ENCODE measurements at regions not wholly inside any gene's neighbourhood (a gene's known extent, or its start where the extent isn't known, plus 50 kb on each side); places are given as distances from the start of the nearest gene placed in this dataset.

- Histone ChIP-seq H3K27me3 (ENCODE audit: control insufficient read depth, insufficient read depth, low read length, poor library complexity, severe bottlenecking) (no peaks in the 10 kb centered on the region), H3K9ac (ENCODE audit: extremely low read depth, low read length, poor library complexity, severe bottlenecking) (no peak overlapping the region)
Measured at GRCh38 chr11:100473390-100473740, 213.7 kb upstream of the ARHGAP42 start.

GRCh38 chr11:100484948-100485347 is 202.1 kb upstream of the ARHGAP42 start:
- WGBS, 2 experiments (ENCODE audit: insufficient coverage in 1 of 2, insufficient read length in 1 of 2) = 93 to 100% methylated on average over 1 of the region's 2 CpGs
- no peak for TF ChIP-seq CTCF (conservative IDR thresholded peaks at IDR 0.05)
- no peaks in the 10 kb centered on the region for H3K36me3 ChIP-seq (ENCODE audit: control insufficient read depth, insufficient read depth, low read length)
- Mint-ChIP-seq H3K27ac (no peak overlapping the region), H3K4me3 (no peak overlapping the region), H3K4me1 (peaks cover 6% of the 10 kb centered on the region), H3K36me3 (ENCODE audit: low read depth) (no peaks in the 10 kb centered on the region), H3K9me3 (peaks cover 36% of the 10 kb centered on the region), H3K27me3 (ENCODE audit: insufficient read depth) (no peaks in the 10 kb centered on the region)
- H3K9ac ChIP-seq (ENCODE audit: extremely low read depth, low read length, poor library complexity, severe bottlenecking) = no peak overlapping the region
- peaks cover 16% of the 10 kb centered on the region for H3K9me3 ChIP-seq (ENCODE audit: control insufficient read depth, low read length)
- peaks cover 2% of the 10 kb centered on the region for H3K4me1 ChIP-seq (ENCODE audit: control insufficient read depth, insufficient read depth, low read length)
- no peaks in the 10 kb centered on the region for H3K27me3 ChIP-seq (ENCODE audit: control insufficient read depth, insufficient read depth, low read length, poor library complexity, severe bottlenecking)
- H3K27ac ChIP-seq (ENCODE audit: low read depth, low read length) = no peak overlapping the region
- DNase-seq = no peak
- no peak overlapping the region for H3K4me3 ChIP-seq (ENCODE audit: low read length)

More at GRCh38 chr11:100473390-100473740, 213.7 kb upstream of the ARHGAP42 start:
- no peaks in the 10 kb centered on the region for H3K4me1 ChIP-seq (ENCODE audit: control insufficient read depth, insufficient read depth, low read length)
- no peaks in the 10 kb centered on the region for H3K36me3 ChIP-seq (ENCODE audit: control insufficient read depth, insufficient read depth, low read length)
- Mint-ChIP-seq H3K36me3 (ENCODE audit: low read depth) (no peaks in the 10 kb centered on the region), H3K4me1 (peaks cover 12% of the 10 kb centered on the region), H3K9me3 (no peaks in the 10 kb centered on the region), H3K4me3 (no peak overlapping the region), H3K27me3 (ENCODE audit: insufficient read depth) (no peaks in the 10 kb centered on the region), H3K27ac (no peak overlapping the region)
- no peak overlapping the region for H3K4me3 ChIP-seq (ENCODE audit: low read length)
- H3K9me3 ChIP-seq (ENCODE audit: control insufficient read depth, low read length) = no peaks in the 10 kb centered on the region
- no peak for DNase-seq
- WGBS, 2 experiments (ENCODE audit: insufficient coverage in 1 of 2, insufficient read length in 1 of 2) = 100% methylated on average over 1 of the region's 1 CpG; no CpG with 5 or more reads in 1 of the 2 experiments
- TF ChIP-seq CTCF (conservative IDR thresholded peaks at IDR 0.05) = no peak
- no peak overlapping the region for H3K27ac ChIP-seq (ENCODE audit: low read depth, low read length)

- no peak for TF ChIP-seq CTCF (conservative IDR thresholded peaks at IDR 0.05)
- H3K9ac ChIP-seq (ENCODE audit: extremely low read depth, low read length, poor library complexity, severe bottlenecking) = no peak overlapping the region
- Mint-ChIP-seq H3K4me1 (no peaks in the 10 kb centered on the region), H3K27ac (no peak overlapping the region), H3K36me3 (ENCODE audit: low read depth) (no peaks in the 10 kb centered on the region), H3K27me3 (ENCODE audit: insufficient read depth) (no peaks in the 10 kb centered on the region), H3K4me3 (no peak overlapping the region), H3K9me3 (peaks cover 21% of the 10 kb centered on the region)
- H3K36me3 ChIP-seq (ENCODE audit: control insufficient read depth, insufficient read depth, low read length) = no peaks in the 10 kb centered on the region
- no peaks in the 10 kb centered on the region for H3K4me1 ChIP-seq (ENCODE audit: control insufficient read depth, insufficient read depth, low read length)
- no peak for DNase-seq
- no peaks in the 10 kb centered on the region for H3K27me3 ChIP-seq (ENCODE audit: control insufficient read depth, insufficient read depth, low read length, poor library complexity, severe bottlenecking)
- no peaks in the 10 kb centered on the region for H3K9me3 ChIP-seq (ENCODE audit: control insufficient read depth, low read length)
- H3K27ac ChIP-seq (ENCODE audit: low read depth, low read length) = no peak overlapping the region
- H3K4me3 ChIP-seq (ENCODE audit: low read length) = no peak overlapping the region
- WGBS, 2 experiments (ENCODE audit: insufficient coverage in 1 of 2, insufficient read length in 1 of 2) = 83 to 95% methylated on average over 1 of the region's 3 CpGs
Measured at GRCh38 chr11:100498780-100499179, 188.3 kb upstream of the ARHGAP42 start.
